HG03175 (cell line): ENCODE measurements at regions not wholly inside any gene's neighbourhood (a gene's known extent, or its start where the extent isn't known, plus 50 kb on each side); places are given as distances from the start of the nearest gene placed in this dataset.

Source experiments
- ATAC-seq: cut with Tn5 transposase; IDR thresholded peaks from one replicate; pipeline ENCODE4 v1.9.1; 2021; ENCODE audit warnings: mild to moderate bottlenecking, moderate library complexity; ENCODE audit not compliant: unreplicated experiment

DNA sequence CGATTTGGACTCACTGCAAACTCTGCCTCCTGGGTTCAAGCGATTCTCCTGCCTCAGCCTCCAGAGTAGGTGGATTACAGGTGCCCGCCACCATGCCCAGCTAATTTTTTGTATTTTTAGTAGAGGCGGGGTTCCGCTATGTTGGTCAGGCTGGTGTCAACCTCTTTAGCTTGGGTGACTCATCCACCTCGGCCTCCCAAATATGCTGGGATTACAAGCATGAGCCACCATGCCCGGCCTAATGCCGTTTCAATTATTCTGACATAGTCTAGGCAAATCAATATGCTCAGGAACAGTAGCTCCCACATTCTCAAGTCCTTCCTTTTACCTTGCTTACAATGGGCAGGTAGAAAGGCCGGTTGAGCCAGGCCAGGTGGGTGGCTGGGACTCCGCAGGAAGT, 82.0 kb upstream of the EEA1 start:
- no peak for ATAC-seq

DNA sequence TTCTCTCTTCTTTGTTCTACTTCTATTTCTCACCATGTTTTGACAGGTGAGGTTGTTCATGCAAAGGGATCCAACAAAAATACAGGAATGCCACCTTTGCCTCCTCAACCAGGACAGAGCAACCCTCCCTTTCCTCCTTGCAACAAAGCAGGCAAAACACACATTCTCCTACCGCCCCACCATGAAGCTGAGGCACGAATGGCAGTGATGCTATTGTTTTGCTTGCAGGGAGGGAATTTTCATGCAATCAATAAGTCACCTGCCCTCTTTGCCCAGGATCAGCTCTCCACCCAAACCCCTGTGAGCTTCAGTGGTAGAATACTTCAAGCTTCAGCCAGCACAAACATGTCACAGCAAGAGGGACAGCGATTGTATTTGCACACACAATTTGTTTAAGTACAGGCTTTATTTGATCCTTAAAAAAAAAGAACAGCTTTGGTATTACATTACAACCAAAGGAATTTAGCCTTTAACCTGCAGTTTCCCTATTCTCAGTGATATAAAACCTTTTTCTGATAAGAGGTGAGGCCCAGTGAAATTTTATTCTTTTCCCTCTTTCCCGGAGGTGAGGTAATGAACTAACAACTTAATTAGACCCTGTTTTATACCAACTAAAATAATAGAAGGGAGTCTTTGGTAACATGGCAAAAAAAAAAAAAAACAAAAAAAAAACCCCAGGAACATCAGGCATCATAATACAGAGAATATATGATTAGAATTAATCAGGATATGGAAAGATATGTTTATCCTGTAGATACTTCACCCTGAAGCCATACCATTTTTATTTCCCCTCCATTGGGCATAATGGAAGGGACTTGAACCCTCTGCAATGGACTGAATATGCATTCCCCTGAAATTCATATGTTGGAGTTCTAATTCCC, 87.0 kb upstream of the EEA1 start:
- no peak for ATAC-seq

DNA sequence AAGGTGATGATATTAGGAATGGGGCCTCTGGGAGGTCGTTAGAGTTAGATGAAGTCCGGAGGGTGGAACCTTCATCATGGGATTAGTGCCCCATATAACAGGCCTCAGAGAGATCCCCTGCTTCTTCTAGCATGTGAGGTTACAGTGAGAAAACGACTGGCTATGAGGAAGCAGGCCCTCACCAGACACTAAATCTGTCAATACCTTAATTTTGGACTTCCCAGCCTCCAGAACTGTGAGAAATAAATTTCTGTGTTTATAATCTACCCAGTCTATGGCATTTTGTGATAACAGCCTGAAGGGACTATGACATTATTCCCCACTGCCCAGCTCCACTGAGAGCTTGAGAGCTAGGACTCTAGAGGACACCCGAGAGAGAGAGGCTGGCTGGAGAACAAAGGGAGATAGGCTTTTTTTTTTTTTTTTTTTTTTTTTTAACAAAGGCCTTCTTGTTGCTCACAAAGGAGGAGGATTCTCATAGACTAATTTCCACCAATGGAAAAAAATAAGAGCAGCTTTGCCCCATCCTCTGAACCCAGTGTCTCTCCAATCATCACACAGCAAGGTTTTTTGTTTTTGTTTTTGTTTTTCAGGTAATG, 87.8 kb upstream of the EEA1 start:
- ATAC-seq: no peak

DNA sequence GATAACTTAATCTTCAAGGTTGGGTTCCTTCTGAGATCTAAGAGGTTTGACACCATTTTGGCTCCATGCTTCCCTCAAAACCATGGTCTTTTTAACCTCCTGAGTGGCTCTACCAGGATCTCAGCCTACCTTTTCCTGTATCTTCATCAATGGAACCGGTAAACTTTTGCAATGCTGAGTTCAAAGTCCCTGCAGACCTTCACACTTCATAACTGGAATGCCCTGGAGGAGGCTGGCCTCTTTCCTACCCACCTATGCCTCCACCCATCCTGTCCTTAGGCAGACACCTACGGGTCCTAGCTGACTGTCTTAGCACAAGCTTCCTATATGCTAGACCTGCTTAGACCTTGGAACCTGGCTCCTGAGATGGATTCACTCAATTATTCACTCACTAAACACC, 89.5 kb upstream of the EEA1 start:
- no peak for ATAC-seq

DNA sequence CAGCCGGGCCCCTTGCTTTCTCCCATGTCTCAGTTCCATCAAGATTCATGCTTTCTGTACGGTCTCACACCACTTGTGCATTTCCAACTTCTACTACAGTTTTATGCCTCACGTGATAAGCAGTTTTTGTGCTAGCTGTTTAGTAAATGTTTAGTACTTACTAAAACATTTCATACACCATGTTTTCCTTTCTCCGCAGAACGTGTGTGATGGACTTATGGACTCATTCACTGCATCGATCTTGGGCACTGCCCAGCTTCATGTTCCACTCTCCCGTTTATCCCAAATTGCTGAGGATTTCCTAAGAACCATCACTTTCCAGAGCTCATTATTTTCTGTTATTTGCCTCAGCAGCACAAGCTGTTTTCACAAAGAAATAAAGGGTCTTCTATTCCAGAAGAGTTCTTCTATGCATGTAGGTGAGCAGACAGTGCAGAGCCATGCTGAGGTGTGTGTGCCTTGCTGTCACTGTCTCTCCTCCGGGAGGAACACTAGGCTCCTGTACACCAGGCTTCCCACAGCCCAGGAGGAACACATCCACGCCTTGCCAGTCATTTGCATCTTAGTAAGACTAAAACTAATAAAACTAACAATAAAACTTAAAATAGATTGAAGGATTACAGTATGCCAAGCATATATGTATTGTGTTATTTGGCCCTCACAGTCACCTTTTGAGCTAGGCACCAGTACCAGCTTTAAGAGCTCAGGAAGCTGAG, 90.3 kb upstream of the EEA1 start:
- no peak for ATAC-seq

DNA sequence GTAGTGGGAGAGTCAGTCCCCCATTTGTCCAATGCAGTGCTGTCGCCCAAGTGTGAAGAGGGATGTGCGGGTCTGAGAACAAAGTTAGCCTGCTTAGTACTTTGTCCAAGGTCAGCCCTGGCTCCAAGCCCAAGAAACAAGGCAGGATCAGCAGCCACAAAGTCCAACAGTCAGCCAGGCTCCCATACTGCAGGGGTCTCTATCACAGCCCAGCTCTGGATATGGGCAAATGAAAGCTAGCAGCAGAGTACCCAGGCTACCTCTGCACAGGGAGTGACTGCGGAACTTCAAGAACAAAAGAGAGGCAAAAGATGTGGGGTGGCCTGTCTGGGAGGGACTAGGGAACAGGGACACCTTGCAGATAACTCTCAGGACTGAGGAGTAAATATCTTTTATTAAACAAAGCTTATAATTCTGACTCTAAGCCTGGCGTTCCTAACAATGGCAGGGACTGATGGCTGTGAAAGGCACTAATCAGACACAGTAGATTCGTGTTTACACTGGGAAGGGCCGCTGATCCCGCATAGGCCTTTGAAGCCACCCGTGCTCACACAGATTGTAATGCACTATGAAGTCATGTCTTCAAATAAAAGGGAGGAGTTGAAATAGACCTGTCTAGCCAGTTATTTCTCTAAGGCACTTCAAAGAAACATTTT, 91.0 kb upstream of the EEA1 start:
- ATAC-seq: no peak

DNA sequence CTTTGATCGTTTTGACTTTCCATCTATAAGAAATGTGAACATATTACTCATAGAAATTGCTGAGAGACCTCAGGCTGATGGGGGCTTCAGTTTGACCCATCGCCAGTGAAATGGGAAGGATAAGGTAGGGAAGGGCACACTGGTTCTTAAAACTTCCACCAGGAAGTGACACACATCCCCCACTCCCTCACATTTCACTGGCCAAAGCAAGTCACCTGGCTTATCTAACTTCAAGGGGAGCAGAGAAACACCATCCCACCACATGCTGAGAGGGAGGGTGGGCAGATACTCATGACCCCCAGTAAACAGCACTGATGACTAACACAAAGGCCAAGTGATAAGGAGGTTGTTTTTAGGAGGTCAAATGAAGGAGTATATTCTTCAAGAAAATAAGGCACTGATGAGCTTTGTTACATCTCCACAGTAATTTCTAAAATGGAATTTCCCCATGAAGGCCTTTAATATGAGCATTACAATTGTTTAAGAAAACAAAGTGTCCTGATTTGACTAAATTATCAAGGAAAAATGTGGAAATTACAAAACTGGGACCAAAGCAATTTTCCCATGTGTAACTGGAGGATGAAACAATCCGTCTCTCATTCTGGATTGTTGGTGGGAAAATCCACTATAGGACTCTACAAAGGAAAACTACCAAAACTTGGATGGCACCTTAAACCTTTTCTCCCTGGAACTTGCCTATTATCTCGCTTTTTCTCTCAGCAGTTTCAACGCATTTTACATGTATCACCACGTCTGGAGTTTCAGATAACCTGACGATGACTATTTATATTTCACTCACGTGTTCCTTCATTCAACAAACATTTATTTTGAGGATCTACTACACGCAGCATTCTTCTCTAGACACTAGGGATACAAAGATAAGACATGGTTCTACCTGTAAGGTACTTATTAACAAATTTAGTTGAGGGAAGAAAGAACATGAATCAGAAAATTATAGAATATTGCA, 91.8 kb upstream of the EEA1 start:
- ATAC-seq: no peak

DNA sequence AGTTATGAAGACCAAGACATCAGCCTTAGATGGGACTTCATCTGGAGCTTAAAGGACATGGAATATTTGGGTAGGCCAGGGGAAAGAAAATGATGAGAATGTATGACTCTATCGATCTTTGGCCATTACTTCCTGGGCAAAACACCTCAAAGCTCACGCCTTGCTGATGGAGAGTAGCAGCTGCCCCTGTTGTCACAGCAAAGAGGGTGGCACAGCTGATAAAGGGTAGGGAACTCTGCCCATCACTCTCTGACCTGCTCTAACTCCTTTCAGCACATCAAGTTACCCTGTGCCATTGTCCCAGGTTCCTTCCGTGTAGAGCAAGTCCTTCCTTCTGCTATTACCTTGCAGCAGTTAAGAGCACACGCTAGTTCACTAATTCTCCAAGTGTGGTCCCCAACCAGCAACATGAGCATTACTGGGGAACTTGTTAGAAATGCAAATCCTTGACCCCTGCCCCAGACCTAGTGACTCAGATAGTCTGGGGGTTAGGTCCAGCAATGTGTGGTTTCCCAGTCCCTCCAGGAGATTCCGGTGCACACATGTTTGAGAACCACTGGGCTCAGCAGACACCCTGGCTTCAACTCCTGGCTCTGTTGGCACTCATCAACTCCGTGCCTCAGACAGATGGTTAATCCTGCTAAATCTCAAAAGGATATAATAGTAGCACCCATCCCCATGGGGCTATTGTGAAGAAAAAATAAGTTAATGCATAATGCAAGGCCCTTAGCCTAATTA, 93.7 kb upstream of the EEA1 start:
- ATAC-seq: no peak

DNA sequence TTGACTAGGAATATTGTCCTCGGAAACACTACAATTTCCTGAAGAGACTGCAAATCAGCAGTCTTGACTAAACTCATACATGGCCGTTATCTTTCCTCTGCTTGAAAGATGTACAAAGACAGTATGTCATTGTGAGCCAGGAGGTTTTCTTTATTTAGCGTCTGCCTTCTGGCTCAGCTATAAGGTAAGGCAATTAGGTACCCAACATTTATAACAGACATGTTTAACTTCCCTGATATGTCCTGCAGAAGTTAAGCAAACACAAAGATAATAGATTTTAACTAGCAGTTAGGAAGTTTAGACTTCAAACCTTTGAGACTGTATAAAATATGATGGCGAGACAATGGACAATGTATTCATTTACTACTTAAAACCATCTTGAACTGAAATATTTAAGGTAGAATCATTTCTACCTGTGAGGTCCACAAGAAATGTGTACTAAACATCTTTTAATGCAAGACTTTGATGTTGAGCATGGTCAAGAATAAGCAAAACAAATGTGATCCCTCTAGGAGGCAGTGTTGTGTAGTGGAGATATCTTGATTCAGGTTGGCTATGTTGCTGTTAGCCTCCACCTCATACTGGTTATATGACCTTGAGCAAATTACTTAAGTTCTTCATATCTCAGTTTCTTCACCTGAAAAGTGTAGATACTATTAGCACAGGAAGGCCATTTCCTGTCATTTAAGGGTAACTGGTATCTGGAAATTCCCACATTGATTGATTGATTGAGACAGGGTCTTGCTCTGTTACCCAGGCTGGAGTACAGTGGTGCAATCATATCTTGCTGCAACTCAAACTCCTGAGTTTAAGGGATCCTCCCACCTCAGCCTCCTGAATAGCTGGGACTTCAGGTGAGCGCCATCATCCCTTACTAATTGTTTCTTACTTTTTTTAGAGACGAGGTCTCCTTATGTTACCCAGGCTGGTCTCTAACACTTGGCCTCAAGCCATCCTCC, 96.3 kb upstream of the EEA1 start:
- peak; percentile 69 for ATAC-seq

DNA sequence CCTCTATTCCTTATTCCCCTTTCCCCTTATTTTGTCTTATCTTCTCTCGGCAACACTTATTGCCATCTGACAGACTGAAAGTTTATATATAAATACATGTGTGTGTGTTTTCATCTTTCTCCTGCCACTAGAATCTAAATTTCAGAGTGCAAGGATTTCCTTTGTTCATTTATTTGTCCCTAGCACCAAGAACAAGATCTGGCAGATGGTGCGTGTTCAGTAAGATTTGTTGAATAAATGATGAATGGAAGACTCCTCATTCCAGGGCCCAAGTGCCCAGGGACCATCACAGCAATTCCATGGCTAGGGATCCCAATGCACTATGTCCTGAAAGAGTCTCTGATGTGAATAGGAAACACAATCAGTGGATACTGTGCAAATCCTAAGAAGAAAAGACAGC, 97.9 kb upstream of the EEA1 start:
- no peak for ATAC-seq

DNA sequence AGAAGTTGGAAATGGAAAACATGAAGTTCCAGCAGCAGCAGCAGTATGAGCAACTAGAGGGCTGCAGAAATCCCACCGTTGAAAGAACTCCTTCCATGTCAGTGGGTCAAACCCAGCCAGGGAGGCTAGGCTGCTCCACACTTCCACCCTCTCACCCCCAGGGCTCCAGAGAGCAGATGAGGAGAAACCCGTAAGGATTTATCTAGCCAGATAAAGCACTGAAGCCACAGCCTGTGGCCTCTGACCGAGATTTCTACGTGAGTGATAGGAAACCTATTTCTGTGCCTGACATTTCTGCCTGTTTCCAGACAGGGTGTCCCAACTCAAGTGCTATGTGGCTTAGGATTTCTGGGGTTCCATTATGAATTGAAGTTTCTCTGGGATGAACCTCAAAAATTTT, 100.0 kb upstream of the EEA1 start:
- no peak for ATAC-seq

DNA sequence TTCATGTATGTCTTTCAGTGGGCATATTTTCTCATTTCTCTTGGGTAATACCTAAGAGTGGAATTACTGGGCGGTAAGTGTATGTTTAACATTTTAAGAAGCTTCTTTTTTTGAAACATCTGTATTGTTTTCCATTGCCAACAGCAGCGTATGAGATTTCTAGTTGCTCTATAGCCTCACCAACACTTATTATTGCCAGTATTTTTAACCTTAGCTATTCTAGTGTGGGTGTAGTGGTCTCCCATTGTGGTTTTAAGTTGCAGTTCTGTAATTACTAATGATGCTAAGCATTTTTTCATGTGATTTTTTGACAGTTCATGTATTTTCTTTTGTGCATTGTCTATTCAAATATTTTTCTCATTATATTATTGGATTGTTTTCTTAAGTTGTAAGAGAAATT, 101.9 kb upstream of the EEA1 start:
- ATAC-seq: no peak

DNA sequence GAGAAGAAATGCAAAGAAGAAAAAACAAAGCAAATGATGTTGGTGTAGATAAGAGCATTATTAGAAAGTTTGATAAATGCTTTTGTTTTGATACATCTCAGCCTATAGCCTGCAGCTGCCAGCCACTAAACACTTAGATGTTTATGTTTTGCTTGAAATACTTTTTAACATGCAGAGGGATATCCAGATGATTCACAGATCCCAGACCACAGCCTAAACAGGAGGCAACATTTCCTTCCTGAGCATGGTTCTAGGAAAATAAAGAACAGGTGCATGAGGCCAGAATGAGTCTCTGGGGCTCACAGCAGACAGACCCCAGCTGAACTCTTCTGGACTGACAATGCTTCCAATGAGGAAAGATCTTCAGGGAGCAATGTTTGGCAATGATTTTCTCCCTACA, 103.7 kb upstream of the EEA1 start:
- no peak for ATAC-seq

DNA sequence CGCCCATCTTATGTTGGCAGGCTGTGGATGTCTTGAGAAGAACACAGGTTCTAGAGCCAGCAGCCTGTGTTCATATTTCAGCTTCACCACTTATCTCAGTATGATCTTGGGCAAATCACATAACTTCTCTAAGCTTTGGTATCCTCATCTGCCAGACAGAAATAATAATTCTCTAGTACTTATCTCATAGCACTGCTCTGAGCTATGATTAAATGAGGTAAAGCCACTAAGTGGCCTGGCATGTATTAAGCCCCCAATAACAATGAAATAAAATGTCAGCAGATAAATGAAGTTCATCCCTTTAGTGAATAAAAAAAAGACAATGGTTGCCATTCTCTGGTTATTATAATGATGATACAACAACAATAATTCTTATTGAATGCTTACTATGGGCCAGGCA, 104.9 kb upstream of the EEA1 start:
- ATAC-seq: no peak

DNA sequence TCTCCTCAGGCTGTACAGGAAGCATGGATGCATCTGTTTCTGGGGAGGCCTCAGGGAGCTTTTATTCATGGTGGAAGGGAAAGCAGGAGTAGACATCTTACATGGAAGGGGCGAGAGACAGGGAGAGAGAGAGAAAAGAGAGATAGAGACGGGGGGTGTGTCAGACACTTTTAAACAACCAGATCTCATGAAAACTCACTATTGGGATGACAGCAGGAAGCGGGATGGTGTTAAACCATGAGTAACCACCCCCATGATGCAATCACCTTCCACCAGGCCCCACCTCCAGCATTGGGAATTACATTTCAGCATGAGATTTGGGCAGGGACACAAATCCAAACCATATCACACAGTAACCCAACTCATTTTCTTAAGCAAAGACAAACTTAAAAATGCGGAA, 110.0 kb upstream of the EEA1 start:
- no peak for ATAC-seq

DNA sequence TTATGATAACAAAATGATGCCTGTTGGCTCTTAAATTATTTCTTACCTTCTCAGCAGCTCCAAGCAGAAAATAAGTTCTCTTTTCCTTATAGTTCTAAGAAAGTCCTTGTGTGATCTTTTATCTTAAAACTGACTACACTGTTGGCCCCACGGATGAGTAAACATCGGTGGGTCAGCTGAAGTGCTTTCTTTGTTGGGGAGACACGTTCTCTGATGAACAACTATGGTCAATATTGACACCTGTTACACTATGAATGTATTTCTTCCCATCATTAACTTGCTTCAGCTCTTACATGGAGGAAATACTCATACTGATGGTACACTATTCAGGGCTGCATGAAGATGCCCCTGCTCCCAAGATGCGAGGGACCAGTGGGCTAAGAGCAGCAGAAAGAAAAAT, 110.8 kb upstream of the EEA1 start:
- no peak for ATAC-seq

DNA sequence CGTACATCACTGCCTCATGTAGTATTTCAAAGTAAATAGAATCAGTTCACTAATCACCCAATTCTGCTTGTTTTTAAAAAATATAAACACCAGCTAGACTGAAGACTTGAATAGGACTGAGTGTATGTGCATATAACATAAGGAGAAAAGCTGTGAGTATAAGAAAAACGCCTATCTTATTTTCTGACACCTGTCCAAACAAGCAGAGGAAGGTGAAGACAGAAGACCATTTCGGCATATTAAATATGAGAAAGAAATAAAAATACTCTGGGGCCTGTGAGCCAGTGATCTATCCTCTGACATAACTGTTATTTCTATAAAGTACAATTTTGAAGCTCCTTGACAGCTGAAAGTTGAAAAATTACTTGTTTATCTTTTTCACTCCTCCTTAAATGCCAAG, 111.3 kb upstream of the EEA1 start:
- ATAC-seq: no peak

DNA sequence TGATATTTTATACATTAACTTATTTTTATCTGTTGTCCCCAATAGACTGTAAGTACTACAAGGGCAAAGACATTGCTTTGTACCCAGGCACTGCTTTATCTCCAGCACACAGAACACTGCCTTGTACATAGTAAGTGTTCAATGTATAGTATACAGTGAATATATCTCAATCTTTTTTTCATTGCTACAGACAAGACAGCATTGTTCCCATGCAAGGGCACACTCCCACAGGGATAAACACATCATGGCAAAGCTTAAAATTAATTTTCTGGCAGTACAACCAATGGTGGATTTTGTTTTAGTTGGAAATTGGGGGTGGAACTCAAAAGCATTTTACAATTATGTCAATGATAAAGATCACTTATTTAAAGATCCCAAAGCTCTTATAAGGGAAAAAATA, 112.3 kb upstream of the EEA1 start:
- no peak for ATAC-seq

DNA sequence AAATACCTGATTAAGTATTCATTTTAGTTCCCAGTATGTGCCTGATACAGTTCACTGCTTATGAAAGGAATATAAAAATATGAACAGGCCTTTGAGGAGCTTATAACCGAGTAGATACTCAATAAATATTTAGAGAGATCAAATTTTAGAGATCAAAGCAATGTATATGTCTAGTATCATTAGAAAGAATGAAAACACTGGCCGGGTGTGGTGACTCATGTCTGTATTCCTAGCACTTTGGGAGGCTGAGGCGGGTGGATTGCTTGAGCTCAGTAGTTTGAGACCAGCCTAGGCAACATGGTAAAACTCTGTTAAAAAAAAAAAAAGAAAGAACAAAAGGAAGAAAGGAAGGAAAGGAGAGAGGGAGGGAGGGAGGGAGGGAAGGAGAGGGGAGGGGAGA, 113.2 kb upstream of the EEA1 start:
- ATAC-seq: no peak
